Body of pancreas (tissue), 4 donors: ENCODE measurements at regions not wholly inside any gene's neighbourhood (a gene's known extent, or its start where the extent isn't known, plus 50 kb on each side); places are given as distances from the start of the nearest gene placed in this dataset.

Experiments
- POLR2A ChIP-seq, 3 donors: fragments of 450-650 bp; IDR thresholded peaks; one replicate each; pipeline ENCODE4 v1.6.1; 2016; ENCODE audit warnings: antibody characterized with exemption in 3 of 3, mild to moderate bottlenecking in 2 of 3
- TF ChIP-seq, protein P1 (sequence below), 7 experiments: fragments of 450-650 bp in 4 of 7; fragments of 200-600 bp in 3 of 7; sonication (generic) in 3 of 7; IDR thresholded peaks; one replicate each; pipeline ENCODE4 v1.5.1; 2016 to 2019; ENCODE audit warnings: antibody characterized with exemption in 7 of 7

DNA sequence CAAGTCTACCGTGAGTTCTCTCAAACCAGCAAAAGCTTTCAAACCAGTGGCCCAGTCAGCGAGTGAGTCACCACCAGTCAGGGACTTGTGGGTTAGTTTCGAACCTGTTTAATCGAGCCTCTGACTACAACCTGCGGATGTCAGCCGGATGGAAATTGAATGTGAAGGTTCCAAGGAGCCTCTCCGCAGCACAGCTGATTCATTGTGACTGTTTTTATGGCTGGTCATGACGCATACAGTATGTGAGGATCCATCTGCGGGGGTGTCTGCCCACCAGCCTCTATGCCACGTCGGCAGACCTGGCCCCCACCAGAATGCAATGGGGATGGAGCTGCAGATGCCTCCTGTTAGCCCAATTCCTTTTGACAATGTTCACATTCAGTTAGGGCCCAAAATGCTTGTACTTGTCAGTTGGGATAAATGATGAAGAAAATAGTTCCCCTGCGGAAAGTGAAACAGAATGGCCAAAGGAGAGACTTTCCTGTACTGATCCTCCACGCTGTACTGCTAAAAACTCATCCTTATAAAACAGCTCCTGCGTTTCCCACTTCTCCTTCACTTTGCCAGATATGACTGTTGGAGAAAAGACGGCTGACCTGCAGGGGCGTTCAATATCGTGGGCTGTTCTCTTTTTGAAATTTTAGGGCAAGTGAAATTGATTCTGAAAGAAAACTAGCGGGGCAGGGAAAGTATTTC lies 206.6 kb downstream of the TFAP2B start:
- TF ChIP-seq, protein P1, sequence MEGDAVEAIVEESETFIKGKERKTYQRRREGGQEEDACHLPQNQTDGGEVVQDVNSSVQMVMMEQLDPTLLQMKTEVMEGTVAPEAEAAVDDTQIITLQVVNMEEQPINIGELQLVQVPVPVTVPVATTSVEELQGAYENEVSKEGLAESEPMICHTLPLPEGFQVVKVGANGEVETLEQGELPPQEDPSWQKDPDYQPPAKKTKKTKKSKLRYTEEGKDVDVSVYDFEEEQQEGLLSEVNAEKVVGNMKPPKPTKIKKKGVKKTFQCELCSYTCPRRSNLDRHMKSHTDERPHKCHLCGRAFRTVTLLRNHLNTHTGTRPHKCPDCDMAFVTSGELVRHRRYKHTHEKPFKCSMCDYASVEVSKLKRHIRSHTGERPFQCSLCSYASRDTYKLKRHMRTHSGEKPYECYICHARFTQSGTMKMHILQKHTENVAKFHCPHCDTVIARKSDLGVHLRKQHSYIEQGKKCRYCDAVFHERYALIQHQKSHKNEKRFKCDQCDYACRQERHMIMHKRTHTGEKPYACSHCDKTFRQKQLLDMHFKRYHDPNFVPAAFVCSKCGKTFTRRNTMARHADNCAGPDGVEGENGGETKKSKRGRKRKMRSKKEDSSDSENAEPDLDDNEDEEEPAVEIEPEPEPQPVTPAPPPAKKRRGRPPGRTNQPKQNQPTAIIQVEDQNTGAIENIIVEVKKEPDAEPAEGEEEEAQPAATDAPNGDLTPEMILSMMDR (IDR thresholded peaks at IDR 0.05), result no peak
- no peak for TF ChIP-seq POLR2A (IDR thresholded peaks at IDR 0.05)
